ENCODE measurements at regions not wholly inside any gene's neighbourhood (a gene's known extent, or its start where the extent isn't known, plus 50 kb on each side); places are given as distances from the start of the nearest gene placed in this dataset.

DNA sequence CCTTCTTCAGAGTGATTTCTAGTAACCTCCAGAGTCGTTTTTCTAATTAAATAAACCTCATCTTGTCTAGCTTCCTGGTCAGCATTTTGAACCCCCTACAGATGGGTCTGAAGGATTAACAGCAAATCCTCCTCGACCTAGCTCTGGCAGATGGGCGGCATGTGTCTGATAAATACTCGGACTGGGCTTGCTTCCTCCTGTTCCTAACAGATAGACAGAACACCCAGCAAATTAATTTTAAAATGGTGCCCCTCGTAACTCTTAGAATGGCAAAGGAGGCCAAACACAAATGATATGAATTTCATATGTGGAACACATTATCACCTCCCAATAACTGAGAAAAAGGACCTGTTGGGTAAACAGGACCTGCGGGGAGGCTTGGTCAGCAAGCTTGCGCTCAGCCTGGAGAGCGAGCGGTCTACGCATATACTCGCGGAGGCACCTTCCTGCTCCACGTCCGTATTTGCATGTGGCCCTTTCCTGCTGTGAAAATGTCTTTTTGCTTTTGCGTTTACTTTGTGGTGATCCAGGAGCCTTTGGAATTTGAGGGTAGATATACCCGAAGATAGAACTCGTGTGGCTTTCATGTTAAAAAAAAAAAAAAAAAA, 79.6 kb downstream of the OTX2 start:
- Histone ChIP-seq H3K4me1 (ENCODE audit: insufficient read depth) (no peaks in the 10 kb centered on the region), H4K20me1 (ENCODE audit: insufficient read depth, poor library complexity, severe bottlenecking) (no peaks in the 10 kb centered on the region), H2AFZ (no peak overlapping the region), H3K9me2 (replicated peaks; ENCODE audit: insufficient read depth) (no peaks in the 10 kb centered on the region), H3K9me3 (ENCODE audit: low read depth) (no peaks in the 10 kb centered on the region), H3K27me3 (peaks cover 5% of the 10 kb centered on the region), H3K79me2 (no peaks in the 10 kb centered on the region), H3K4me3 (no peak overlapping the region), H3K36me3 (replicated peaks; ENCODE audit: insufficient read depth, low read depth) (no peaks in the 10 kb centered on the region), H3K4me2 (peak overlapping the region; percentile 72), H3K27ac (no peak overlapping the region)
- peak; percentile 19 for DNase-seq (ENCODE audit: low spot score)
- TF ChIP-seq EZH2phosphoT487 (IDR thresholded peaks at IDR 0.05; ENCODE audit: low read depth, severe bottlenecking, unreplicated experiment) (no peak), EZH2 (IDR thresholded peaks at IDR 0.05; ENCODE audit: borderline replicate concordance) (no peak)
- TF ChIP-seq, protein P1, sequence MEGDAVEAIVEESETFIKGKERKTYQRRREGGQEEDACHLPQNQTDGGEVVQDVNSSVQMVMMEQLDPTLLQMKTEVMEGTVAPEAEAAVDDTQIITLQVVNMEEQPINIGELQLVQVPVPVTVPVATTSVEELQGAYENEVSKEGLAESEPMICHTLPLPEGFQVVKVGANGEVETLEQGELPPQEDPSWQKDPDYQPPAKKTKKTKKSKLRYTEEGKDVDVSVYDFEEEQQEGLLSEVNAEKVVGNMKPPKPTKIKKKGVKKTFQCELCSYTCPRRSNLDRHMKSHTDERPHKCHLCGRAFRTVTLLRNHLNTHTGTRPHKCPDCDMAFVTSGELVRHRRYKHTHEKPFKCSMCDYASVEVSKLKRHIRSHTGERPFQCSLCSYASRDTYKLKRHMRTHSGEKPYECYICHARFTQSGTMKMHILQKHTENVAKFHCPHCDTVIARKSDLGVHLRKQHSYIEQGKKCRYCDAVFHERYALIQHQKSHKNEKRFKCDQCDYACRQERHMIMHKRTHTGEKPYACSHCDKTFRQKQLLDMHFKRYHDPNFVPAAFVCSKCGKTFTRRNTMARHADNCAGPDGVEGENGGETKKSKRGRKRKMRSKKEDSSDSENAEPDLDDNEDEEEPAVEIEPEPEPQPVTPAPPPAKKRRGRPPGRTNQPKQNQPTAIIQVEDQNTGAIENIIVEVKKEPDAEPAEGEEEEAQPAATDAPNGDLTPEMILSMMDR (IDR thresholded peaks at IDR 0.05; ENCODE audit: poor library complexity), result no peak
- WGBS (ENCODE audit: low lambda C conversion rate, missing lambda C conversion rate), result 22% methylated on average over 17 of the region's 17 CpGs

DNA sequence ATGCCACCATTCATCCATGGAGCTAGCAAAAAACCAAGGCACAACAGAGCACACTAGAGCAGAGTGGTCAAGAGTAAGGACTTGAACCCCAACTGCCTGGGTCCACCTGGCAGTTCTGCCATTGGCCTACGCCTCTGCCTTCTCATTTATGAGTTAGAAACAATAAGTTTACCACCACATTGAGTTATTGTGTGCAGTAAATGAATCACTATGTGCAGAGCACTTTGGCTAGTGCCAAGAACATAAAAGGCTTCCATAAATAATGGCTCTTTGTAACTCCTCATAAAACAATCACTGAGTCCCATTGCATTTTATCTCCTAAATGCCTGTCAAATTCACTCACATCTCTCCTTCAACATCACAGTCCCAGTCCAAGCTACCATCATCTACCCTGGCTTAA, 86.3 kb downstream of the OTX2 start:
- no peaks in the 10 kb centered on the region for H4K20me1 ChIP-seq (ENCODE audit: insufficient read depth, poor library complexity, severe bottlenecking)
- no peaks in the 10 kb centered on the region for H3K9me3 ChIP-seq (ENCODE audit: low read depth)
- no peaks in the 10 kb centered on the region for H3K79me2 ChIP-seq
- H3K27ac ChIP-seq, result no peak overlapping the region
- H3K9me2 ChIP-seq (replicated peaks; ENCODE audit: insufficient read depth), result no peaks in the 10 kb centered on the region
- no peak overlapping the region for H3K4me3 ChIP-seq
- DNase-seq (ENCODE audit: low spot score), result no peak
- no peak overlapping the region for H3K4me2 ChIP-seq
- no peaks in the 10 kb centered on the region for H3K4me1 ChIP-seq (ENCODE audit: insufficient read depth)
- H2AFZ ChIP-seq, result no peak overlapping the region
- TF ChIP-seq, protein P1 (IDR thresholded peaks at IDR 0.05; ENCODE audit: poor library complexity), result no peak
- TF ChIP-seq EZH2 (IDR thresholded peaks at IDR 0.05; ENCODE audit: borderline replicate concordance) (no peak), EZH2phosphoT487 (IDR thresholded peaks at IDR 0.05; ENCODE audit: low read depth, severe bottlenecking, unreplicated experiment) (no peak)
- H3K36me3 ChIP-seq (replicated peaks; ENCODE audit: insufficient read depth, low read depth), result no peaks in the 10 kb centered on the region
- 76% methylated on average over 1 of the region's 1 CpG for WGBS (ENCODE audit: low lambda C conversion rate, missing lambda C conversion rate)
- H3K27me3 ChIP-seq, result no peaks in the 10 kb centered on the region

- no peak for DNase-seq (ENCODE audit: low spot score)
- H2AFZ ChIP-seq, result no peak overlapping the region
These were observed 86.9 kb downstream of the OTX2 start for GRCh38 chr14:56723418-56723817.

More at GRCh38 chr14:56723418-56723817, 86.9 kb downstream of the OTX2 start:
- Histone ChIP-seq H3K9me2 (replicated peaks; ENCODE audit: insufficient read depth) (no peaks in the 10 kb centered on the region), H3K36me3 (replicated peaks; ENCODE audit: insufficient read depth, low read depth) (no peaks in the 10 kb centered on the region), H3K4me1 (ENCODE audit: insufficient read depth) (no peaks in the 10 kb centered on the region), H3K4me3 (no peak overlapping the region), H3K4me2 (no peak overlapping the region), H3K9me3 (ENCODE audit: low read depth) (no peaks in the 10 kb centered on the region), H3K27me3 (no peaks in the 10 kb centered on the region), H3K27ac (no peak overlapping the region), H3K79me2 (no peaks in the 10 kb centered on the region), H4K20me1 (ENCODE audit: insufficient read depth, poor library complexity, severe bottlenecking) (no peaks in the 10 kb centered on the region)
- TF ChIP-seq EZH2phosphoT487 (IDR thresholded peaks at IDR 0.05; ENCODE audit: low read depth, severe bottlenecking, unreplicated experiment) (no peak), EZH2 (IDR thresholded peaks at IDR 0.05; ENCODE audit: borderline replicate concordance) (no peak)
- TF ChIP-seq, protein P1 (IDR thresholded peaks at IDR 0.05; ENCODE audit: poor library complexity), result no peak

All from hepatocyte (in vitro differentiated cells).